ENCODE measurements at regions not wholly inside any gene's neighbourhood (a gene's known extent, or its start where the extent isn't known, plus 50 kb on each side); places are given as distances from the start of the nearest gene placed in this dataset.

GRCh38 chrX:8232406-8232805 lies 61.3 kb upstream of the VCX2 start:
- no peak for DNase-seq

GRCh38 chrX:8233091-8233490 lies 62.0 kb upstream of the VCX2 start:
- no peak for DNase-seq

GRCh38 chrX:8235026-8235425 lies 64.0 kb upstream of the VCX2 start:
- DNase-seq = no peak

- DNase-seq = no peak
These were observed 66.7 kb upstream of the VCX2 start for GRCh38 chrX:8237718-8238117.

- DNase-seq = no peak
These were observed 71.5 kb upstream of the VCX2 start for GRCh38 chrX:8242431-8243020.

GRCh38 chrX:8244301-8244700 lies 73.2 kb upstream of the VCX2 start:
- no peak for DNase-seq

GRCh38 chrX:8245411-8245810 lies 74.3 kb upstream of the VCX2 start:
- DNase-seq = no peak

GRCh38 chrX:8253096-8253495 lies 82.0 kb upstream of the VCX2 start:
- DNase-seq = no peak

GRCh38 chrX:8254401-8254800 lies 83.3 kb upstream of the VCX2 start:
- no peak for DNase-seq

- DNase-seq = no peak
These were observed 101.8 kb upstream of the VCX2 start for GRCh38 chrX:8272821-8273220.

- DNase-seq = no peak
These were observed 102.4 kb upstream of the VCX2 start for GRCh38 chrX:8273451-8273895.

- no peak for DNase-seq
These were observed 103.1 kb upstream of the VCX2 start for GRCh38 chrX:8274170-8274569.

- DNase-seq = no peak
These were observed 107.5 kb upstream of the VCX2 start for GRCh38 chrX:8278557-8278956.

- DNase-seq = no peak
These were observed 108.3 kb upstream of the VCX2 start for GRCh38 chrX:8279323-8279722.

- DNase-seq = no peak
These were observed 113.1 kb upstream of the VCX2 start for GRCh38 chrX:8284131-8284530.

- no peak for DNase-seq
These were observed 117.5 kb upstream of the VCX2 start for GRCh38 chrX:8288590-8288989.

- no peak for DNase-seq
These were observed 118.5 kb upstream of the VCX2 start for GRCh38 chrX:8289523-8289922.

- no peak for DNase-seq
These were observed 126.7 kb upstream of the VCX2 start for GRCh38 chrX:8297766-8298165.

- DNase-seq = no peak
These were observed 133.6 kb upstream of the VCX2 start for GRCh38 chrX:8304668-8305067.

- DNase-seq = no peak
These were observed 134.3 kb upstream of the VCX2 start for GRCh38 chrX:8305350-8305749.

- no peak for DNase-seq
These were observed 135.3 kb upstream of the VCX2 start for GRCh38 chrX:8306291-8306925.

GRCh38 chrX:8310409-8310808 lies 139.3 kb upstream of the VCX2 start:
- no peak for DNase-seq

GRCh38 chrX:8313844-8314243 lies 142.8 kb upstream of the VCX2 start:
- DNase-seq = no peak

- no peak for DNase-seq
These were observed 143.8 kb upstream of the VCX2 start for GRCh38 chrX:8314881-8315280.

- DNase-seq = no peak
These were observed 145.3 kb upstream of the VCX3B start for GRCh38 chrX:8319359-8319758.

All from NCI-H2029 treated with DMSO at 0.1 percent for 48 hours (cell line).